K562 (cell line): ENCODE measurements at regions not wholly inside any gene's neighbourhood (a gene's known extent, or its start where the extent isn't known, plus 50 kb on each side); places are given as distances from the start of the nearest gene placed in this dataset.

ENCODE experiments used
- ATAC-seq: fragments of 200-7000 bp; cut with Tn5 transposase; 3 replicates; pipeline ENCODE4 v1.9.1; 2020; ENCODE audit warnings: moderate library complexity
- BruUV-seq: library from RNA; stranded (reverse); fragments of 400-500 nt; replicated peaks from 2 replicates; lab custom pipeline; 2021; lab: Mats Ljungman, UMichigan
- CTCF ChIA-PET: fragments of 300-600 bp; formaldehyde crosslinking; extraction: SDS; loops from one replicate; lab custom pipeline; 2021; ENCODE audit warnings: low intra/inter-chr PET ratio; lab: Yijun Ruan, JAX
- POLR2A ChIA-PET: fragments of 300-600, 350-650 bp; sonication (Branson Sonifier 250); formaldehyde crosslinking; extraction: SDS; loops from one replicate; lab custom pipeline; 2021; ENCODE audit warnings: antibody characterized with exemption, inconsistent platforms; lab: Yijun Ruan, JAX
- DNase-seq, 4 experiments: peaks; one replicate each; pipeline versions ENCODE4 v3.0.0 to v3.0.0-alpha.2; 2011 to 2018; ENCODE audit warnings: low spot score in 3 of 4, mixed read lengths in 3 of 4; ENCODE audit errors: extremely low read depth in 1 of 4
- FAIRE-seq: peaks from 2 replicates; lab custom pipeline; 2011; peaks lifted over from hg19 to GRCh38; lab: Jason Lieb, UNC
- H2AFZ ChIP-seq: 2 replicates; pipeline ENCODE4 v1.6.0; 2011; ENCODE audit warnings: low read depth, low read length, control low read depth, inconsistent platforms
- H3K27ac ChIP-seq: fragments of 200-600 bp; 3 replicates; pipeline ENCODE4 v1.8.0; 2011; ENCODE audit warnings: low read depth, mild to moderate bottlenecking, control low read depth, inconsistent platforms, low read length, moderate library complexity, mixed read lengths; ENCODE audit errors: extremely low read depth
- H3K27me3 ChIP-seq, 2 experiments: fragments of 300-600 bp in 1 of 2; 2 replicates in 1 of 2; 3 replicates in 1 of 2; pipeline versions ENCODE4 v1.6.0 to v1.8.0; 2011; ENCODE audit warnings: inconsistent platforms in 2 of 2, low read length in 2 of 2, mild to moderate bottlenecking in 1 of 2, mixed read lengths in 1 of 2, moderate library complexity in 1 of 2; ENCODE audit not compliant: control insufficient read depth in 2 of 2, insufficient read depth in 2 of 2
- H3K36me3 ChIP-seq: fragments of 300-600 bp; 3 replicates; pipeline ENCODE4 v1.8.0; 2011; ENCODE audit warnings: mild to moderate bottlenecking, low read length, inconsistent platforms; ENCODE audit not compliant: control insufficient read depth, insufficient read depth
- H3K4me1 ChIP-seq, 2 experiments: fragments of 200-600 bp in 1 of 2; replicated peaks in 1 of 2; 2 replicates in 1 of 2; 3 replicates in 1 of 2; pipeline versions ENCODE4 v1.5.1 to v1.8.0; 2011; ENCODE audit warnings: inconsistent platforms in 2 of 2, low read length in 2 of 2, mild to moderate bottlenecking in 1 of 2, mixed read lengths in 1 of 2, moderate library complexity in 1 of 2; ENCODE audit not compliant: control insufficient read depth in 2 of 2, insufficient read depth in 2 of 2
- H3K4me2 ChIP-seq: 2 replicates; pipeline ENCODE4 v1.6.1; 2011; ENCODE audit warnings: low read length, control low read depth, inconsistent platforms, mixed read lengths; ENCODE audit not compliant: insufficient read depth
- H3K4me3 ChIP-seq: fragments of 200-600 bp; sonication (generic), shearing (Covaris generic); 2 replicates; pipeline ENCODE4 v1.5.1; 2016; ENCODE audit warnings: control low read depth, inconsistent platforms
- H3K79me2 ChIP-seq: fragments of 200-600 bp; 3 replicates; pipeline ENCODE4 v1.8.0; 2011; ENCODE audit warnings: low read length, inconsistent platforms; ENCODE audit not compliant: control insufficient read depth, insufficient read depth
- H3K9ac ChIP-seq, 2 experiments: 2 replicates each; pipeline versions ENCODE4 v1.6.0 to v1.6.1; 2011; ENCODE audit warnings: low read depth in 2 of 2, low read length in 2 of 2, control low read depth in 1 of 2, inconsistent platforms in 1 of 2, mild to moderate bottlenecking in 1 of 2, mixed read lengths in 1 of 2; ENCODE audit not compliant: insufficient read depth in 1 of 2
- H3K9me1 ChIP-seq: one replicate; pipeline ENCODE4 v1.6.0; 2011; ENCODE audit warnings: inconsistent platforms, mild to moderate bottlenecking, low read length, moderate library complexity; ENCODE audit not compliant: control insufficient read depth, insufficient read depth
- H3K9me3 ChIP-seq: replicated peaks from 2 replicates; pipeline ENCODE4 v1.5.1; 2011; ENCODE audit warnings: low read depth, low read length, inconsistent platforms; ENCODE audit not compliant: control insufficient read depth, insufficient read depth
- H4K20me1 ChIP-seq: replicated peaks from 2 replicates; pipeline ENCODE4 v1.6.1; 2011; ENCODE audit warnings: low read length, inconsistent platforms, mixed read lengths; ENCODE audit not compliant: control insufficient read depth, insufficient read depth
- AFF1 ChIP-seq, 2 experiments: fragments of 450-650 bp; IDR thresholded peaks; 2 replicates each; pipeline ENCODE4 v1.6.1; 2018; ENCODE audit warnings: mild to moderate bottlenecking in 2 of 2, low read depth in 1 of 2; ENCODE audit not compliant: partially characterized antibody in 2 of 2
- ATF3 ChIP-seq, 2 experiments: fragments of 450-650 bp in 1 of 2; sonication (generic) in 1 of 2; formaldehyde crosslinking in 1 of 2; IDR thresholded peaks in 1 of 2; conservative IDR thresholded peaks in 1 of 2; 2 replicates each; pipeline versions ENCODE4 v1.6.1 to v1.8.1; 2016 to 2023; ENCODE audit warnings: mild to moderate bottlenecking in 2 of 2, moderate library complexity in 2 of 2, inconsistent platforms in 1 of 2, missing genetic modification reagents in 1 of 2
- DPF2 ChIP-seq: fragments of 450-650 bp; IDR thresholded peaks from 2 replicates; pipeline ENCODE4 v1.6.1; 2016
- ESRRA ChIP-seq: fragments of 450-650 bp; IDR thresholded peaks from 2 replicates; pipeline ENCODE4 v1.6.1; 2014; ENCODE audit warnings: low read depth, mild to moderate bottlenecking, moderate library complexity, borderline replicate concordance
- FOS ChIP-seq: IDR thresholded peaks from 3 replicates; pipeline ENCODE4 v1.6.1; 2011; ENCODE audit not compliant: insufficient read length; ENCODE audit errors: extremely low read depth
- HMBOX1 ChIP-seq: sonication (generic); IDR thresholded peaks from 2 replicates; pipeline ENCODE4 v1.6.1; 2016
- LEF1 ChIP-seq: fragments of 450-650 bp; IDR thresholded peaks from 2 replicates; pipeline ENCODE4 v1.6.1; 2016; ENCODE audit warnings: mild to moderate bottlenecking
- NCOA4 ChIP-seq: fragments of 450-650 bp; IDR thresholded peaks from 2 replicates; pipeline ENCODE4 v1.6.1; 2018; ENCODE audit warnings: mild to moderate bottlenecking; ENCODE audit not compliant: partially characterized antibody
- SETDB1 ChIP-seq: IDR thresholded peaks from one replicate; pipeline ENCODE4 v1.6.1; 2012; ENCODE audit warnings: low read length, control low read depth, inconsistent platforms
- SMARCB1 ChIP-seq: IDR thresholded peaks from 2 replicates; pipeline ENCODE4 v1.6.1; 2011; ENCODE audit warnings: improper control_type of control experiment, low read depth; ENCODE audit not compliant: insufficient read length
- SOX6 ChIP-seq: fragments of 450-650 bp; IDR thresholded peaks from 2 replicates; pipeline ENCODE4 v1.6.1; 2014; ENCODE audit warnings: mild to moderate bottlenecking
- ZBTB12 ChIP-seq: fragments of 250-450 bp; sonication (Bioruptor Pico); IDR thresholded peaks from 2 replicates; pipeline ENCODE4 v1.4.0; 2020
- ZBTB2 ChIP-seq: fragments of 450-650 bp; IDR thresholded peaks from 2 replicates; pipeline ENCODE4 v1.6.1; 2016; ENCODE audit warnings: antibody characterized with exemption
- ZNF77 ChIP-seq: fragments of 250-450 bp; sonication (Bioruptor Pico); IDR thresholded peaks from 2 replicates; pipeline ENCODE4 v1.5.0; 2020
- WGBS: fragments of 100-300 bp; shearing (Covaris generic); methylation state at CpG from one replicate; pipeline ENCODE4 v1.1.6; 2016; ENCODE audit warnings: low coverage, mixed read lengths; ENCODE audit not compliant: insufficient coverage; ENCODE audit errors: missing lambda C conversion rate; 5-methylcytosine and 5-hydroxymethylcytosine counted together
- in situ Hi-C: fragments of 300-500 bp; cut with MboI; formaldehyde crosslinking; loops from 4 replicates; pipeline ENCODE4 v1.15.0; 2018; ENCODE audit warnings: inconsistent platforms, mixed read lengths
- intact Hi-C: fragments of 100-400 bp; cut with micrococcal nuclease; formaldehyde crosslinking; loops from 2 replicates; pipeline ENCODE4 v1.14.2; 2022

GRCh38 chr18:68172842-68173549, 541.9 kb downstream of the TMX3 start:
- ATAC-seq, result no peak
- no peak for DNase-seq
- no peak overlapping the region for H3K4me2 ChIP-seq
- no peaks in the 10 kb centered on the region for H3K36me3 ChIP-seq
- no peaks in the 10 kb centered on the region for H4K20me1 ChIP-seq
- WGBS, result 0% methylated on average over 10 of the region's 17 CpGs
- TF ChIP-seq ESRRA, result no peak
- TF ChIP-seq FOS, result no peak
- TF ChIP-seq LEF1, result no peak
- no peak for TF ChIP-seq AFF1 (IDR thresholded peaks at IDR 0.05; ENCODE audit: low read depth in 1 of 2, partially characterized antibody in 2 of 2)
- no peak for TF ChIP-seq ZBTB2
- no peak for TF ChIP-seq DPF2
- no peak for TF ChIP-seq SMARCB1
- no peak for TF ChIP-seq NCOA4
- no peak for TF ChIP-seq ATF3 (IDR thresholded peaks at IDR 0.05)
- no peak for TF ChIP-seq ATF3 (CRISPR knock-in tag; conservative IDR thresholded peaks at IDR 0.05)
- no peak for TF ChIP-seq ZNF77 (CRISPR knock-in tag)
- no peak for TF ChIP-seq SOX6
- TF ChIP-seq ZBTB12 (CRISPR knock-in tag), result no peak
- TF ChIP-seq SETDB1, result no peak
- no peak for TF ChIP-seq HMBOX1
- H3K9ac ChIP-seq, result no peak overlapping the region
- no peaks in the 10 kb centered on the region for H3K9me1 ChIP-seq
- no peak overlapping the region for H3K4me3 ChIP-seq
- no peaks in the 10 kb centered on the region for H3K9me3 ChIP-seq
- in situ Hi-C loops (no loop called here), intact Hi-C loops (no loop called here)
- no peaks in the 10 kb centered on the region for H3K79me2 ChIP-seq
- ChIA-PET CTCF (no interaction called here), POLR2A (no interaction called here)
- no peak overlapping the region for H3K27ac ChIP-seq
- H3K27me3 ChIP-seq, result no peaks in the 10 kb centered on the region
- H2AFZ ChIP-seq, result no peak overlapping the region
- BruUV-seq, result no TSS peak
- no peaks in the 10 kb centered on the region for H3K4me1 ChIP-seq
- FAIRE-seq, result no peak
